ENCODE measurements at regions not wholly inside any gene's neighbourhood (a gene's known extent, or its start where the extent isn't known, plus 50 kb on each side); places are given as distances from the start of the nearest gene placed in this dataset.

DNA sequence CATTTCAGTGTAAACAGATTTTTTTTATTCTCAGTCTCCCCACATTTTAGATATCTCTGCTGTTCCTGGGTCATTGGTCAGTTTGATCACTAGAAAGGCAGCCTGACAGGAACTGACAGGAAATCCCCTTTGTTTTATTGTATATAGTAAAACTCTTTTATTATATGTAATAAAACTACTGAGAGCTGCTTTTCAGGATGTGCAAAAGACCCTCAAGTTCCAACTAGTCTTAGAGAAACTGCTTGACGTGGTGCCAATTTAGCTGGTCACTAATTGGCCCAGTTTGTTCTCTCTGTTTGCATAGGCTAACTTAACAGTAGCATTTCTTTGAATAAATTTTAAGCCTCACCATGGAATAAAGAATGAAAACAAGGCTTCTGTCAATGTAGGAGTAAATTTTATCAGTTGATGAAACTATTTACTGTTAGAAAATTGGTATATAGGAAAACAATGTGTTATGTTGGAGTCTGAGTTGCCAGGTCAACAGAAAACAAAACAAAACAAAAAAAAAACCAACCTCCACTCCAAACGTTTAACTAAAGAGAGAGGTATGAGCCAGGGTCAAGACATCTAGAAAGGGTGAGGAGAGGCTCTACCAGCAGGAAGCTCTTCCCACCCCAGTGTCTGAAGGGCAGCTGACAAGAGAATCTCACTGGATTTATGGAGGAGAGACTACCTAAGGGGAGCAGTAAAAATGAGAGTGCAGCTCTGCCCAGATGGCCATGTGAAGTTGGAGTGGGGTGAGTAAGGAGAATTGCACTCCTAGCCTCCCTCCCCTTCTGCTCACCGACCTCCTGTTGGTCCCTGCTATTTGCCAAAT is 184.6 kb downstream of the ST6GAL2 start:
- Histone ChIP-seq H3K79me1 (ENCODE audit: low read depth in 1 of 2, low read length in 2 of 2) (no peaks in the 10 kb centered on the region), H2AFZ (replicated peaks; ENCODE audit: low read length, poor library complexity) (no peak overlapping the region), H3K4me2 (ENCODE audit: low read depth, low read length) (no peak overlapping the region), H3K4me1 (ENCODE audit: control insufficient read depth, insufficient read depth, low read length) (no peaks in the 10 kb centered on the region), H3K18ac (ENCODE audit: low read depth, low read length) (no peak overlapping the region), H2BK120ac (ENCODE audit: low read depth, low read length) (no peak overlapping the region), H2BK5ac (ENCODE audit: low read depth, low read length, poor library complexity, severe bottlenecking) (no peak overlapping the region), H3K14ac (replicated peaks; ENCODE audit: low read depth, low read length) (no peak overlapping the region), H3K27me3 (ENCODE audit: control insufficient read depth, insufficient read depth, low read length) (no peaks in the 10 kb centered on the region), H2BK20ac (ENCODE audit: low read depth, low read length) (no peak overlapping the region), H2BK15ac (ENCODE audit: low read depth, low read length) (no peak overlapping the region), H3K9me1 (ENCODE audit: insufficient read depth, low read length) (no peaks in the 10 kb centered on the region), H3K36me3 (ENCODE audit: control insufficient read depth, insufficient read depth, low read length) (no peaks in the 10 kb centered on the region), H3K56ac (ENCODE audit: extremely low read depth, insufficient read depth, low read length) (no peak overlapping the region), H2AK5ac (ENCODE audit: low read depth, low read length) (no peak overlapping the region), H2AK9ac (replicated peaks; ENCODE audit: low read depth, low read length, poor library complexity) (no peak overlapping the region), H4K91ac (ENCODE audit: insufficient read depth, low read depth, low read length) (no peak overlapping the region), H3K9me3 (ENCODE audit: control insufficient read depth, insufficient read depth, low read length) (no peaks in the 10 kb centered on the region; the same call in 1 of the 2 replicates), H4K20me1 (ENCODE audit: insufficient read depth, low read length) (no peaks in the 10 kb centered on the region), H3K27ac (ENCODE audit: insufficient read depth, low read length) (no peak overlapping the region), H3K23ac (ENCODE audit: low read depth, low read length) (no peak overlapping the region), H4K5ac (ENCODE audit: low read depth, low read length) (no peak overlapping the region), H3K9ac (ENCODE audit: low read depth, low read length) (no peak overlapping the region), H3K4ac (ENCODE audit: low read depth, low read length) (no peak overlapping the region), H4K8ac (ENCODE audit: low read depth in 2 of 2, low read length in 2 of 2) (no peak overlapping the region), H3K4me3 (ENCODE audit: insufficient read depth, low read depth, low read length) (no peak overlapping the region)
- POLR2A ChIA-PET (ENCODE audit: unreplicated experiment) = no interaction called here
- no TSS peak for BruUV-seq (replicated peaks)
- ATAC-seq (ENCODE audit: low read depth) (no peak), DNase-seq (no peak)
- in situ Hi-C loops (cut with MboI; ENCODE audit: low sequenced_read_pairs) = no loop called here
- TF ChIP-seq RAD21 (IDR thresholded peaks at IDR 0.05; ENCODE audit: low read length) = no peak
- TF ChIP-seq RCOR1 (IDR thresholded peaks at IDR 0.05; ENCODE audit: insufficient replicate concordance, low read length) = no peak
- TF ChIP-seq CEBPB (IDR thresholded peaks at IDR 0.05; ENCODE audit: low read depth, low read length) = no peak
- no peak for TF ChIP-seq POLR2A (IDR thresholded peaks at IDR 0.05; ENCODE audit: low read depth, low read length)
- TF ChIP-seq BHLHE40 (IDR thresholded peaks at IDR 0.05; ENCODE audit: low read depth, low read length) = no peak
- TF ChIP-seq, protein P1, sequence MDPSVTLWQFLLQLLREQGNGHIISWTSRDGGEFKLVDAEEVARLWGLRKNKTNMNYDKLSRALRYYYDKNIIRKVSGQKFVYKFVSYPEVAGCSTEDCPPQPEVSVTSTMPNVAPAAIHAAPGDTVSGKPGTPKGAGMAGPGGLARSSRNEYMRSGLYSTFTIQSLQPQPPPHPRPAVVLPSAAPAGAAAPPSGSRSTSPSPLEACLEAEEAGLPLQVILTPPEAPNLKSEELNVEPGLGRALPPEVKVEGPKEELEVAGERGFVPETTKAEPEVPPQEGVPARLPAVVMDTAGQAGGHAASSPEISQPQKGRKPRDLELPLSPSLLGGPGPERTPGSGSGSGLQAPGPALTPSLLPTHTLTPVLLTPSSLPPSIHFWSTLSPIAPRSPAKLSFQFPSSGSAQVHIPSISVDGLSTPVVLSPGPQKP (IDR thresholded peaks at IDR 0.05; ENCODE audit: borderline replicate concordance, low read depth, low read length) = no peak
- TF ChIP-seq MAFK (IDR thresholded peaks at IDR 0.05; ENCODE audit: low read depth, low read length) = no peak
- TF ChIP-seq MXI1 (IDR thresholded peaks at IDR 0.05; ENCODE audit: borderline replicate concordance, low read depth, low read length) = no peak
- no peak for TF ChIP-seq MAZ (IDR thresholded peaks at IDR 0.05; ENCODE audit: borderline replicate concordance, low read depth, low read length)
- TF ChIP-seq NFE2L2 (IDR thresholded peaks at IDR 0.05; ENCODE audit: low read depth, low read length) = no peak
- TF ChIP-seq, protein P2, sequence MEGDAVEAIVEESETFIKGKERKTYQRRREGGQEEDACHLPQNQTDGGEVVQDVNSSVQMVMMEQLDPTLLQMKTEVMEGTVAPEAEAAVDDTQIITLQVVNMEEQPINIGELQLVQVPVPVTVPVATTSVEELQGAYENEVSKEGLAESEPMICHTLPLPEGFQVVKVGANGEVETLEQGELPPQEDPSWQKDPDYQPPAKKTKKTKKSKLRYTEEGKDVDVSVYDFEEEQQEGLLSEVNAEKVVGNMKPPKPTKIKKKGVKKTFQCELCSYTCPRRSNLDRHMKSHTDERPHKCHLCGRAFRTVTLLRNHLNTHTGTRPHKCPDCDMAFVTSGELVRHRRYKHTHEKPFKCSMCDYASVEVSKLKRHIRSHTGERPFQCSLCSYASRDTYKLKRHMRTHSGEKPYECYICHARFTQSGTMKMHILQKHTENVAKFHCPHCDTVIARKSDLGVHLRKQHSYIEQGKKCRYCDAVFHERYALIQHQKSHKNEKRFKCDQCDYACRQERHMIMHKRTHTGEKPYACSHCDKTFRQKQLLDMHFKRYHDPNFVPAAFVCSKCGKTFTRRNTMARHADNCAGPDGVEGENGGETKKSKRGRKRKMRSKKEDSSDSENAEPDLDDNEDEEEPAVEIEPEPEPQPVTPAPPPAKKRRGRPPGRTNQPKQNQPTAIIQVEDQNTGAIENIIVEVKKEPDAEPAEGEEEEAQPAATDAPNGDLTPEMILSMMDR (conservative IDR thresholded peaks at IDR 0.05; ENCODE audit: low read depth, low read length) = no peak
- TF ChIP-seq CHD1 (IDR thresholded peaks at IDR 0.05; ENCODE audit: low read depth, low read length) = no peak
- no peak for TF ChIP-seq FOS (IDR thresholded peaks at IDR 0.05; ENCODE audit: low read depth, low read length)
- TF ChIP-seq SMC3 (IDR thresholded peaks at IDR 0.05; ENCODE audit: low read depth, low read length) = no peak
- no peak for TF ChIP-seq RFX5 (IDR thresholded peaks at IDR 0.05; ENCODE audit: low read depth, low read length)
- TF ChIP-seq, protein P3, sequence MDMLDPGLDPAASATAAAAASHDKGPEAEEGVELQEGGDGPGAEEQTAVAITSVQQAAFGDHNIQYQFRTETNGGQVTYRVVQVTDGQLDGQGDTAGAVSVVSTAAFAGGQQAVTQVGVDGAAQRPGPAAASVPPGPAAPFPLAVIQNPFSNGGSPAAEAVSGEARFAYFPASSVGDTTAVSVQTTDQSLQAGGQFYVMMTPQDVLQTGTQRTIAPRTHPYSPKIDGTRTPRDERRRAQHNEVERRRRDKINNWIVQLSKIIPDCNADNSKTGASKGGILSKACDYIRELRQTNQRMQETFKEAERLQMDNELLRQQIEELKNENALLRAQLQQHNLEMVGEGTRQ (IDR thresholded peaks at IDR 0.05; ENCODE audit: low read depth, low read length) = no peak
- CTCF ChIA-PET = interaction anchor here (0.8 kb wide), 1 partner anchor 11 kb away, joined by 3 read pairs; no protein-coding TSS in a partner anchor
- dilution Hi-C loops (cut with HindIII; ENCODE audit: low sequenced_read_pairs, unreplicated experiment) = no loop called here
- no CpG with 5 or more reads among the region's 3 CpGs for WGBS, 2 experiments (ENCODE audit: extremely low coverage in 2 of 2, insufficient read length in 1 of 2)
- intact Hi-C loops (cut with micrococcal nuclease) = no loop called here

Data from IMR-90 (cell line).